ENCODE measurements at regions not wholly inside any gene's neighbourhood (a gene's known extent, or its start where the extent isn't known, plus 50 kb on each side); places are given as distances from the start of the nearest gene placed in this dataset.

GRCh38 chr5:121251954-121252353, 599.7 kb upstream of the FTMT start:
- peaks cover 21% of the 10 kb centered on the region for H3K4me1 ChIP-seq (ENCODE audit: insufficient read depth, poor library complexity, severe bottlenecking)
- H3K27ac ChIP-seq (ENCODE audit: poor library complexity, severe bottlenecking): peak overlapping the region; percentile 41
- H3K27me3 ChIP-seq (ENCODE audit: insufficient read depth, poor library complexity, severe bottlenecking): peaks cover 3% of the 10 kb centered on the region
- H3K4me3 ChIP-seq (ENCODE audit: severe bottlenecking): no peak overlapping the region
- H3K36me3 ChIP-seq (ENCODE audit: low read depth): no peaks in the 10 kb centered on the region
- H3K9me3 ChIP-seq (ENCODE audit: severe bottlenecking): no peaks in the 10 kb centered on the region
- DNase-seq (ENCODE audit: low spot score) (no peak), ATAC-seq (ENCODE audit: low read depth) (peak; percentile 99)
- TF ChIP-seq, protein P1, sequence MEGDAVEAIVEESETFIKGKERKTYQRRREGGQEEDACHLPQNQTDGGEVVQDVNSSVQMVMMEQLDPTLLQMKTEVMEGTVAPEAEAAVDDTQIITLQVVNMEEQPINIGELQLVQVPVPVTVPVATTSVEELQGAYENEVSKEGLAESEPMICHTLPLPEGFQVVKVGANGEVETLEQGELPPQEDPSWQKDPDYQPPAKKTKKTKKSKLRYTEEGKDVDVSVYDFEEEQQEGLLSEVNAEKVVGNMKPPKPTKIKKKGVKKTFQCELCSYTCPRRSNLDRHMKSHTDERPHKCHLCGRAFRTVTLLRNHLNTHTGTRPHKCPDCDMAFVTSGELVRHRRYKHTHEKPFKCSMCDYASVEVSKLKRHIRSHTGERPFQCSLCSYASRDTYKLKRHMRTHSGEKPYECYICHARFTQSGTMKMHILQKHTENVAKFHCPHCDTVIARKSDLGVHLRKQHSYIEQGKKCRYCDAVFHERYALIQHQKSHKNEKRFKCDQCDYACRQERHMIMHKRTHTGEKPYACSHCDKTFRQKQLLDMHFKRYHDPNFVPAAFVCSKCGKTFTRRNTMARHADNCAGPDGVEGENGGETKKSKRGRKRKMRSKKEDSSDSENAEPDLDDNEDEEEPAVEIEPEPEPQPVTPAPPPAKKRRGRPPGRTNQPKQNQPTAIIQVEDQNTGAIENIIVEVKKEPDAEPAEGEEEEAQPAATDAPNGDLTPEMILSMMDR (IDR thresholded peaks at IDR 0.05; ENCODE audit: poor library complexity, severe bottlenecking): no peak

- DNase-seq (ENCODE audit: low spot score) (no peak), ATAC-seq (ENCODE audit: low read depth) (no peak)
- TF ChIP-seq, protein P1 (IDR thresholded peaks at IDR 0.05; ENCODE audit: poor library complexity, severe bottlenecking): no peak
- H3K27ac ChIP-seq (ENCODE audit: poor library complexity, severe bottlenecking): no peak overlapping the region
- H3K36me3 ChIP-seq (ENCODE audit: low read depth): no peaks in the 10 kb centered on the region
- H3K9me3 ChIP-seq (ENCODE audit: severe bottlenecking): no peaks in the 10 kb centered on the region
- H3K27me3 ChIP-seq (ENCODE audit: insufficient read depth, poor library complexity, severe bottlenecking): peaks cover 3% of the 10 kb centered on the region
- H3K4me3 ChIP-seq (ENCODE audit: severe bottlenecking): no peak overlapping the region
- peaks cover 5% of the 10 kb centered on the region for H3K4me1 ChIP-seq (ENCODE audit: insufficient read depth, poor library complexity, severe bottlenecking)
These were observed 594.1 kb upstream of the FTMT start for GRCh38 chr5:121257621-121258020.

- Histone ChIP-seq H3K4me1 (ENCODE audit: insufficient read depth, poor library complexity, severe bottlenecking) (no peaks in the 10 kb centered on the region), H3K4me3 (ENCODE audit: severe bottlenecking) (no peak overlapping the region), H3K27ac (ENCODE audit: poor library complexity, severe bottlenecking) (no peak overlapping the region), H3K36me3 (ENCODE audit: low read depth) (no peaks in the 10 kb centered on the region), H3K9me3 (ENCODE audit: severe bottlenecking) (no peaks in the 10 kb centered on the region), H3K27me3 (ENCODE audit: insufficient read depth, poor library complexity, severe bottlenecking) (no peaks in the 10 kb centered on the region)
- DNase-seq (ENCODE audit: low spot score) (no peak), ATAC-seq (ENCODE audit: low read depth) (no peak)
- TF ChIP-seq, protein P1 (IDR thresholded peaks at IDR 0.05; ENCODE audit: poor library complexity, severe bottlenecking): no peak
These were observed 588.2 kb upstream of the FTMT start for GRCh38 chr5:121263456-121263855.

- no peak for DNase-seq (ENCODE audit: low spot score)
- TF ChIP-seq, protein P1 (IDR thresholded peaks at IDR 0.05; ENCODE audit: poor library complexity, severe bottlenecking): no peak
- no peak overlapping the region for H3K4me3 ChIP-seq (ENCODE audit: severe bottlenecking)
- H3K9me3 ChIP-seq (ENCODE audit: severe bottlenecking): no peaks in the 10 kb centered on the region
- H3K4me1 ChIP-seq (ENCODE audit: insufficient read depth, poor library complexity, severe bottlenecking): no peaks in the 10 kb centered on the region
- H3K27me3 ChIP-seq (ENCODE audit: insufficient read depth, poor library complexity, severe bottlenecking): no peaks in the 10 kb centered on the region
- ATAC-seq (ENCODE audit: low read depth): no peak
- H3K27ac ChIP-seq (ENCODE audit: poor library complexity, severe bottlenecking): no peak overlapping the region
- H3K36me3 ChIP-seq (ENCODE audit: low read depth): no peaks in the 10 kb centered on the region
These were observed 587.1 kb upstream of the FTMT start for GRCh38 chr5:121264605-121265004.

- no peak overlapping the region for H3K4me3 ChIP-seq (ENCODE audit: severe bottlenecking)
- H3K27ac ChIP-seq (ENCODE audit: poor library complexity, severe bottlenecking): no peak overlapping the region
- ATAC-seq (ENCODE audit: low read depth) (no peak), DNase-seq (ENCODE audit: low spot score) (no peak)
- H3K36me3 ChIP-seq (ENCODE audit: low read depth): no peaks in the 10 kb centered on the region
- peaks cover 13% of the 10 kb centered on the region for H3K4me1 ChIP-seq (ENCODE audit: insufficient read depth, poor library complexity, severe bottlenecking)
- TF ChIP-seq, protein P1 (IDR thresholded peaks at IDR 0.05; ENCODE audit: poor library complexity, severe bottlenecking): no peak
- no peaks in the 10 kb centered on the region for H3K9me3 ChIP-seq (ENCODE audit: severe bottlenecking)
- no peaks in the 10 kb centered on the region for H3K27me3 ChIP-seq (ENCODE audit: insufficient read depth, poor library complexity, severe bottlenecking)
These were observed 580.1 kb upstream of the FTMT start for GRCh38 chr5:121271546-121271945.

Data from RWPE2 (cell line).